Hematopoietic multipotent progenitor cell treated with erythropoietin and hydrocortisone succinate and interleukin-3 and kit ligand, for 8 days (in vitro differentiated cells): ENCODE measurements at regions not wholly inside any gene's neighbourhood (a gene's known extent, or its start where the extent isn't known, plus 50 kb on each side); places are given as distances from the start of the nearest gene placed in this dataset.

ENCODE experiments used
- DNase-seq: peaks from one replicate; pipeline ENCODE4 v3.0.0-alpha.2; 2015

- DNase-seq, result no peak
Measured at GRCh38 chr5:120365656-120366446, 98.2 kb upstream of the PRR16 start.

GRCh38 chr5:120367896-120368634 lies 96.0 kb upstream of the PRR16 start:
- DNase-seq, result no peak

GRCh38 chr5:120368923-120369715 lies 95.0 kb upstream of the PRR16 start:
- no peak for DNase-seq

- no peak for DNase-seq
Measured at GRCh38 chr5:120372899-120373298, 91.2 kb upstream of the PRR16 start.

GRCh38 chr5:120375248-120375647 lies 88.9 kb upstream of the PRR16 start:
- DNase-seq, result no peak

- no peak for DNase-seq
Measured at GRCh38 chr5:120380644-120381043, 83.5 kb upstream of the PRR16 start.

GRCh38 chr5:120382833-120383232 lies 81.3 kb upstream of the PRR16 start:
- DNase-seq, result no peak

- no peak for DNase-seq
Measured at GRCh38 chr5:120386981-120387380, 77.1 kb upstream of the PRR16 start.

GRCh38 chr5:120388016-120388781 lies 75.9 kb upstream of the PRR16 start:
- peak; percentile 22 for DNase-seq

GRCh38 chr5:120394259-120394658 lies 69.8 kb upstream of the PRR16 start:
- DNase-seq, result no peak

GRCh38 chr5:120396186-120396585 lies 67.9 kb upstream of the PRR16 start:
- DNase-seq, result no peak

GRCh38 chr5:120400356-120400755 lies 63.7 kb upstream of the PRR16 start:
- DNase-seq, result no peak

GRCh38 chr5:120402606-120403005 lies 61.5 kb upstream of the PRR16 start:
- DNase-seq, result no peak

- no peak for DNase-seq
Measured at GRCh38 chr5:120405286-120405864, 58.7 kb upstream of the PRR16 start.

GRCh38 chr5:120405923-120406322 lies 58.2 kb upstream of the PRR16 start:
- no peak for DNase-seq

- no peak for DNase-seq
Measured at GRCh38 chr5:120413686-120414085, 50.4 kb upstream of the PRR16 start.
